ENCODE measurements at regions not wholly inside any gene's neighbourhood (a gene's known extent, or its start where the extent isn't known, plus 50 kb on each side); places are given as distances from the start of the nearest gene placed in this dataset.

DNA sequence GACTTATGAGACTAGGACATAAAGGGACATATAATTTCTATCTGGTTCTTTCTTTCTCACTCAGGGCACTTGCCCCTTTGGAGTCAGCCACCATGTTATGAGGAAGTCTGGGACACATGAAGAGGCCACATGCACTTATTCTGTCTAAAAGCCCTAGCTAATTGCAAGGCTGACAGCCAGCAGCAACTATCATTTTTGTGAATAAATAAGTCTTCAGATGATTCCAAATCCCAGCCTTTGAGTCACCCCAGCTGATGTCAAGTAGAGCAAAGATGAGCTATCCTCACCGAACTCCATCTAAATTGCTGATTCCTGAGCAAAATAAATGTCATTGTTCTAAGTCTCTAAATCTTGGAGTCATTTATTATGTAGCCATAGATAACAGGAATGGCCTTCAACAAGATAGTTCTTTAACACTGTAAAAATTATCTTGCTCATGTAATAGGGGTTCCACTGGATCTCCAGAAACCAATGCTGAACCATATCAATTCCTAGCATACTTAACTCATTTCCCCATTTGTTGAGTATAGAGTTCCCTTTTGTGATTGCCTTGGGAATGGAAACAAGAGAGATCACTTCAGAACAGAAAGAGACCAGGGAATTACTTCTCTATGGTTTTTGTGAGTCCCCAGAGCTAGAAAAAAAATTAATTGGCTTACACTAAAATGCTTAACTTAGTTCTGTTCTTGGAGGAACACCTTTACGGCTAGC lies 50.6 kb upstream of the FN1 start:
- TF ChIP-seq, protein P1, sequence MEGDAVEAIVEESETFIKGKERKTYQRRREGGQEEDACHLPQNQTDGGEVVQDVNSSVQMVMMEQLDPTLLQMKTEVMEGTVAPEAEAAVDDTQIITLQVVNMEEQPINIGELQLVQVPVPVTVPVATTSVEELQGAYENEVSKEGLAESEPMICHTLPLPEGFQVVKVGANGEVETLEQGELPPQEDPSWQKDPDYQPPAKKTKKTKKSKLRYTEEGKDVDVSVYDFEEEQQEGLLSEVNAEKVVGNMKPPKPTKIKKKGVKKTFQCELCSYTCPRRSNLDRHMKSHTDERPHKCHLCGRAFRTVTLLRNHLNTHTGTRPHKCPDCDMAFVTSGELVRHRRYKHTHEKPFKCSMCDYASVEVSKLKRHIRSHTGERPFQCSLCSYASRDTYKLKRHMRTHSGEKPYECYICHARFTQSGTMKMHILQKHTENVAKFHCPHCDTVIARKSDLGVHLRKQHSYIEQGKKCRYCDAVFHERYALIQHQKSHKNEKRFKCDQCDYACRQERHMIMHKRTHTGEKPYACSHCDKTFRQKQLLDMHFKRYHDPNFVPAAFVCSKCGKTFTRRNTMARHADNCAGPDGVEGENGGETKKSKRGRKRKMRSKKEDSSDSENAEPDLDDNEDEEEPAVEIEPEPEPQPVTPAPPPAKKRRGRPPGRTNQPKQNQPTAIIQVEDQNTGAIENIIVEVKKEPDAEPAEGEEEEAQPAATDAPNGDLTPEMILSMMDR (conservative IDR thresholded peaks at IDR 0.05; ENCODE audit: low read length): no peak
- no peak for TF ChIP-seq EZH2phosphoT487 (IDR thresholded peaks at IDR 0.05; ENCODE audit: borderline replicate concordance)
